Stimulated activated CD4-positive, alpha-beta T cell treated with anti-CD3 and anti-CD28 coated beads, Interleukin-1b, Interleukin-23, amount 100 ng/mL, for 48 hours (primary cell): ENCODE measurements at regions not wholly inside any gene's neighbourhood (a gene's known extent, or its start where the extent isn't known, plus 50 kb on each side); places are given as distances from the start of the nearest gene placed in this dataset.
"Not testable (repeated sequence)": the region's sequence is repeated elsewhere in the genome, so short reads cannot be mapped to it uniquely, and the experiment has no call there.

Experiments
- DNase-seq: peaks from one replicate; pipeline ENCODE4 v3.0.0-alpha.2; 2020

GRCh38 chr19:27972291-27973040, 1240.5 kb downstream of the UQCRFS1 start:
- DNase-seq = no peak

GRCh38 chr19:27971869-27972268, 1241.1 kb downstream of the UQCRFS1 start:
- no peak for DNase-seq

DNA sequence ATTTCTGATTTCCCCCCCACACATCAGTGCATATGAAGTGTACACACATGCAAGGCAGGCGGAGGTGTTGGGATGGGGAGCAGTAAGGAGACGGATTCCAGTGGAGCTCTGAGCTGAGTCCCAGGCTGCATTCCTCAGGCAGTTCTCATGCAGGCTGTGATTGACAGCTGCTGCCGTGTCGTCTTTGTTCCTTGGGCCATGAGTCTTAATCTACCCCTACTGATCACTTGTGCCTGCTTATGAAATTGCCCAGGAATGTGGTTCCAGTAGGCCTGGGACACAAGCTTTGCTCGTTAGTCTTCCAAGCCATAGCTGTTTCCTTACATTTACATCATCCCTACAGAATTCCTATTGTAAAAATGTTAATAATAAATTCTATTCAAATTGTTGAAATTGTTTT, 1241.9 kb downstream of the UQCRFS1 start:
- no peak for DNase-seq

- DNase-seq = no peak
These were observed 1246.5 kb downstream of the UQCRFS1 start for GRCh38 chr19:27966390-27966816.

GRCh38 chr19:27964185-27964584, 1248.8 kb downstream of the UQCRFS1 start:
- DNase-seq = no peak

DNA sequence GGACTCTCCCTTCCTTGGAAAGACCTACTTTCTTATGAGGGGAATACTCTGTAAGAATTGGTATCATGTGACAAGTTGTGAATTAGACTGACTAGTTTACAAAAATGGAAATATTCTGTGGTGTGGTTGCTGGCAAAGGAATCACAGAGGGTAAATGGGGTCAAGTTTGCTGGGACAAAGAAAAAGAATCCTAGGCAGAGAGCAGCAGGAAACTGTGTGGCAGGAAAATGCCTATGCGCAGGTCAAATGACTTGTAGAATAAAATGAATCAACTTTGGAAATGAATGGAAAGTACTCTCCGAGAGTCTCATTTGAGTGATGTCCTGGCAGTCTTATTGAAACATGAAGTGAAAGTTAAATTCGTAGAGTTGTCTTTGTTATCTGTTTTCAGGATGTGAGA, 1250.7 kb downstream of the UQCRFS1 start:
- DNase-seq = no peak

DNA sequence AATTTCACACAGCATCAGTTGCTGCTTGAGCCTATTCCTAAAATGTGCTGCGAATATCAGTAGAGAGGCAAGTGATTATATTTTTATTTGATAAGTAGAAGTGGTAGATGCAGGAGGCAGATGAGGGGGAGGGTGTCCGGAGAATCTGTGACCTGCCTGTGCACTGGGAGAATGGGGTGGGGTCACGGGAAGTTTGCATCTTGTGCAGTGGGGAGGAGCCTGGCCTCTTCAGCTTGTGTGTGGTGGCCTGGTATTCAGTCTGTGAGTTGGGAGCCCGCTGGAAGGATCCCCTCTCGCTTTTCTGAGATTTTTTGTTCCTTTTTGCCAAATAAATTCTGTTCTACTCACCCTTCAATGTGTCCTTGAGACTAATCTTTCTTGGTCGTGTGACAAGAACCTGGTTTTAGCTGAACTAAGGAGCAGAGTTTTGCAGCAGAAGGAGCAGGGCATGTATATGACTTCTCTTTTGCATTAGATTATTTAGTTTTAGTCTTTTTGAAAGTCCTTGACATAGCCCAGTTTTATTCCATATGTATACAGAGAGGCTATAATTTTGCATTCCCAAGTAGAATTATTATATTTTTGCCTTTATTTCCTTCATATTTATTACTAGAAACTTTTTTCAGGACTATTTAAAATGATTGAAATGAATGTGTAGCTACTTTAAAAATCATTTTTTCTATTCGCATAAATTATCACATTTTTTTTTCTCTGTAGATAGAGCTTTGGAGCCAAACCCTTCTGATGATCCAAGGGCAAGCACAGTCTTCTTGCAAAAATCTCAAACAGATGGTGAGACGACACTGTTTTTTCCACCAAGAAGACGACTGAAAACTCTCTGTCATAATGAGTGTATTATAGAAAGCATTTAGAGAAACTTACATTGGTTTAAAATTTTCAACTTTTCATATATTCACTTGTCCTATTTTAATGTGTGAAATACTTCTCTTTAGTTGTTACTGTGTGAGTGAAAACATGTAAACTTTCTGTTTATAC, 1257.2 kb downstream of the UQCRFS1 start:
- DNase-seq = no peak

GRCh38 chr19:27942607-27943006, 1270.3 kb downstream of the UQCRFS1 start:
- not testable (repeated sequence) for DNase-seq

DNA sequence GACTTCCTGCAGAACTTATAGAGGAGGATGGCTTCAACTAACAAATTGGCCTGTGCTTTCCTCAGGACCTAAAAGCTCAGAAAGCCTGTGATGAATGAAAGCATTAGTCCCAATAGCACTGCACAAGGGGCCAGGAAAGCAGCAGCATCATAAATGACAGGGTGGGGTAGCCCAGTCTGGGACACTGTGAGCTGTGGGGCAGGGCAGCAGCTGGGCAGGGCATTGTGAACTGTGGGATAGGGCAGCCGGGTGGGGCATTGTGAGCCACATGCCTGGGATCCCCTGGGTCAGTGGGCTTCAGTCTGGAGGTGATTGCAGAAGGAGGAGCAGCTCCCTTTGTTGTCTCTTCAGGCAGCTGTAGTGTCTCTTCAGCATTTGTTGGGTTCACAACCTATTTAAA, 1276.8 kb downstream of the UQCRFS1 start:
- DNase-seq = no peak

DNA sequence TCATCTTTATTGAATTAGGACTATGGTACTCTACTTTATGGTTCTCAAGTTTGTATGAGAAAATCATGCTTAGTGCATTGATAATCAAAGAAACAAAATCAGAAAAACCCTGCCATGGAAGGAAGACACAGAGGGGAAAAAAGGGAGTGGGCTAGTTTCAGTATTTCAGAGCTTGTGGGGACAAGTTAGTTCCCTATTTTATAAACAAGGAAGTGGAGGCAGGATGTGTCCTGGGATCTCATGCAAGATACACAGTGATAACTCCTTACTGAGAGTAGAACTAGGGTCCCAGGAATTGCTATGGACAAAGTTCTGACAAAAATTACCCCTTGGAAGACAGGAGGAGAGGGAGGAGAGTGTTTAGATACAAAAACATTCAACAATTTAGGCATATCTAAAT, 1277.3 kb downstream of the UQCRFS1 start:
- no peak for DNase-seq

GRCh38 chr19:27929399-27929798, 1283.6 kb downstream of the UQCRFS1 start:
- DNase-seq = no peak

DNA sequence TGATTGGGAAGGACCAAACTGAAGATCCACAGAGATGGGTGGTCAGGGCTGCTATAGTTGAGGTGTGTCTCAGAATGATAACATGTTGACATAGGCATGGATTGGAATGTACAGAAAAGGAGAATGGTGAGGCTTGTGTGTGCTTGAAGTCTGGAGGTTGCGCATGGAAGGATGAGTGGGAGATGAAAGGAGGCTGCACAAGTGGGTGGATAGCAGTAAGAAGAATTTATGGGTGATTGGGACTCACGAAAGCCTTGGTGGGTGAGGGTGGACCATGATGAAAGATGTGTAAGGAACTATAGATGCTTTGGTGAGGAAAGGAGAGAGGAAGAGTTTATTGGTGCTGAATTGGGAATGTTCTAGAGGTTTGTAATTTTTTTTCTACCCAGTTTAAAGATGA, 1287.7 kb downstream of the UQCRFS1 start:
- DNase-seq = no peak

GRCh38 chr19:27922970-27923369, 1290.0 kb downstream of the UQCRFS1 start:
- DNase-seq = no peak

DNA sequence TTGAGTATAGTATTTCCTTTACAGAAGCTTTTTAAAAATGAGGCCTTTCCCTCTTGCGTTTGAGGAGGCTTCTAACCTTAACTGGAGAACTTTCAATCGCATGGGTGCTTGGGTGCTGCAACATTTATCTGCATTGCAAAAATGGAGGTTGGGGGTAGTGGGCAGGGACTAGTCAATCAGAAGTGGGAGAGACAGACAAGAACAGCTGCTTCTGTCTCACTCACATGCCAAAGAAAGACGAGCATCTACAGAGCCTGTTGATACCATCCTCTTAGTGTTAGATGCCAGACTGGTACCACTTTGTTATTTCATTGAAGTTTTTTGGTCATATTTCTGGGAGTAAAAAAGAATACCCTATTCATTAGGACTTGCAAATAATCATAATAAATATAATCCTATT, 1292.2 kb downstream of the UQCRFS1 start:
- DNase-seq = no peak

- no peak for DNase-seq
These were observed 1294.1 kb downstream of the UQCRFS1 start for GRCh38 chr19:27918818-27919217.

DNA sequence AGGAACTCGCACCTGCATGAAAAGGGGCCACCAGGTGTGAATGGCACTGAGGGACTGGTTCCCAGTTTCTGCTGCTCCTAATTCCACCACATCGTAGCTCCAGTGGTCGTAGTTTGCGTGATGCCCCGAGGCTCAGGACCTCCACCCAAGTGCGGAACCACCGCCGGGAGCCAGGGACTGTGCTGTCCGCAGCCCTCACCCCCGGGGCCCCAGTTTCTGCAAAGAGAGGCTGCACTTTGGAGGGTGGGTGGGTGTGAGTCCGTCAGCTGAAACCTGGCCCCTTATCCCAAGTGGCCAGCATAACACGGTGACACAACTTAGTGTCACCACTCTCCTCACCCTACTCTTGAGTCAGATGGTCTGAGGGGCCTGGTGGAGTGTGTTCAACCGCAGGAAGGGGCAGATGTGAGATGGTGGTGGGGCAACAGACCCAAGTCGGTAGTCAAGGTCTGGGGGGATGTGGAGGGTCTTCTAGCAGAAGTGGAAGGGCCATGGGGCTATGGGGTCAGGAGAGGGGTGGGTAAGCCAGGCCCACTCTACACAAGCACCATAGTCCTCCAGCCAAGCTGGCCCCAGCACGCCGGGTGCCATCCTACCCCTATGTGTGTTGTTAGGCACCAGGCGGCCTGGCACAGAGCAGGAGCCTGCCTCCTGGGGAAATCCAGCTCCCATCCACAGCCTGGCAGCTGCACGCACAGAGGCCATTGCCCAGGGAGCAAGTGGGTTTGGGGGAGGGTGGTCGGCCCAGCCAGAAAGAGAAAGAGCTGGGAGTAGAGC, 1301.6 kb downstream of the UQCRFS1 start:
- DNase-seq = no peak

DNA sequence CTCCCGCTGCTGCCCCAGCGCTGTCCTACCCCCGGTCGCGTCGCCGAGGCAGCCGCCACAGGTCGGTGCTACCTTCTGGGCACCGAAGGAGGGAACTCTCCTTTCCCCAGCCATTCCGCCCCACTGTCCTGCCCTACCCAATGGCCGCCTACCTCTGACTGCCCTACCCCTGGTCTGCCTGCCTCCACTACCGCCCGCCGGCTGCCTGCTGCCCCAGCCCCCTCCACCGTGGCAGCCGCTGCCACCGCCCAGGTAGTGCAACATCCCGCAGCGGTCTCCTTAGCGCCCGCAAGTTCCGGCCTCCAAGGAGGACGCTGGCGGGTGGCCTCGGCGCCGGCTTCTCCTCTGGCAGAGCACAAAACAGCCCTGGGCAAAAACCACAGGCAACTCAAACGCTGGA, 1303.1 kb downstream of the UQCRFS1 start:
- no peak for DNase-seq

GRCh38 chr19:27909185-27909840, 1303.6 kb downstream of the UQCRFS1 start:
- no peak for DNase-seq

DNA sequence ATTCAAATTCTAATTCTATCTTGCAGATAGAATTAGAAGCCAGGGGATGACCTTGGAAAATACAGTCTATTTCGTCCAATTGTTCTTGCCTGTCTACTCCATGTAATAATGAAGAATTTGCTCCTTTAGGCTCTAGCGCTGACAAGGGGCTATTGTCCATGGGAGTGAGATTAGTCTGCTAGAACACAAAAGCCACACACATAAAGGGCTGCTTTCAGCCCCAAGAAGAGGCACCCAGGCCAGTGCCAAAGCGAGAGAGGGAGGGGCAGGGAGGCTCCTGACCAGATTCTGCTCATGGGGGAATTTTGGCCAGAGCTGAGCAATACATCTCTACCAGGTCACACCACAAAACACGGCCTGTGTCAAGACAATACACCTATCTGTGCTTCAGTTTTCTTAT, 1306.9 kb downstream of the UQCRFS1 start:
- no peak for DNase-seq

GRCh38 chr19:27905074-27905473, 1307.9 kb downstream of the UQCRFS1 start:
- no peak for DNase-seq

- DNase-seq = no peak
These were observed 1311.9 kb downstream of the UQCRFS1 start for GRCh38 chr19:27901078-27901477.

- no peak for DNase-seq
These were observed 1316.9 kb downstream of the UQCRFS1 start for GRCh38 chr19:27896091-27896490.
